Large intestine (tissue), 3 donors: ENCODE measurements at regions not wholly inside any gene's neighbourhood (a gene's known extent, or its start where the extent isn't known, plus 50 kb on each side); places are given as distances from the start of the nearest gene placed in this dataset.
"Not testable (repeated sequence)": the region's sequence is repeated elsewhere in the genome, so short reads cannot be mapped to it uniquely, and the experiment has no call there.

Source experiments
- DNase-seq, 2 donors: peaks; one replicate each; pipeline versions ENCODE4 v3.0.0 to v3.0.0-alpha.2; 2013
- H3K27ac ChIP-seq: one replicate; pipeline ENCODE4 v1.5.1; 2013; ENCODE audit warnings: low read length
- H3K27me3 ChIP-seq: 2 replicates; pipeline ENCODE4 v1.6.1; 2013; ENCODE audit warnings: low read length; ENCODE audit not compliant: control insufficient read depth, insufficient read depth
- H3K36me3 ChIP-seq: 2 replicates; pipeline ENCODE4 v1.6.1; 2013; ENCODE audit warnings: low read length; ENCODE audit not compliant: control insufficient read depth, insufficient read depth
- H3K4me1 ChIP-seq: one replicate; pipeline ENCODE4 v1.6.1; 2013; ENCODE audit warnings: low read length; ENCODE audit not compliant: control insufficient read depth, insufficient read depth
- H3K4me3 ChIP-seq: one replicate; pipeline ENCODE4 v1.5.1; 2013; ENCODE audit warnings: low read length
- H3K9me3 ChIP-seq: one replicate; pipeline ENCODE4 v1.6.1; 2013; ENCODE audit warnings: mild to moderate bottlenecking, low read depth, low read length, moderate library complexity; ENCODE audit not compliant: control insufficient read depth
- WGBS: methylation state at CpG from one replicate; pipeline ENCODE4 v1.1.5; 2013; ENCODE audit warnings: low lambda C conversion rate; ENCODE audit not compliant: insufficient coverage; 5-methylcytosine and 5-hydroxymethylcytosine counted together

DNA sequence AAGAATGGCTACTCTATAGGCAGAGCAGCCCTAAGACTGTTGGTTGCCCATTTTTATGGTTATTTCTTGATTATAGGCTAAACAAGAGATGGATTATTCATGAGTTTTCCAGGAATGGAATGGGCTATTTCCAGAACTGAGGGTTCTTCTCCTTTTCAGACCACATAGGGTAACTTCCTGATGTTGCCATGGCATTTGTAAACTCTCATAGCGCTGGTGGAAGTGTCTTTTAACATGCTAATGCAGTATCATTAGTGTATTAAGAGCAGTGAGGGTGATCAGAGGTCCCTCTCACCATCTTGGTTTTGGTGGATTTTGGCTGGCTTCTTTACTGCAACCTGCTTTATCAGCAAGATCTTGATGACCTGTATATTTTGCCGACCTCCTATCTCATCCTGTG lies 904.6 kb upstream of the FBXO33 start:
- WGBS = no CpG with 5 or more reads among the region's 2 CpGs
- no peak for DNase-seq
- Histone ChIP-seq H3K4me3 (no peak overlapping the region), H3K4me1 (no peaks in the 10 kb centered on the region), H3K27ac (no peak overlapping the region), H3K27me3 (no peaks in the 10 kb centered on the region), H3K9me3 (no peaks in the 10 kb centered on the region), H3K36me3 (no peaks in the 10 kb centered on the region)

GRCh38 chr14:40326519-40326918 lies 894.3 kb upstream of the FBXO33 start:
- H3K27ac ChIP-seq, H3K4me3 ChIP-seq, DNase-seq, H3K27me3 ChIP-seq, H3K4me1 ChIP-seq, H3K36me3 ChIP-seq, H3K9me3 ChIP-seq: not testable (repeated sequence)
- WGBS = no CpG with 5 or more reads among the region's 9 CpGs

GRCh38 chr14:40318211-40318719 lies 886.0 kb upstream of the FBXO33 start:
- no peaks in the 10 kb centered on the region for H3K9me3 ChIP-seq
- H3K4me1 ChIP-seq = no peaks in the 10 kb centered on the region
- no peaks in the 10 kb centered on the region for H3K27me3 ChIP-seq
- no peak overlapping the region for H3K4me3 ChIP-seq
- DNase-seq = no peak
- H3K27ac ChIP-seq = no peak overlapping the region
- H3K36me3 ChIP-seq = no peaks in the 10 kb centered on the region
- WGBS = no CpG with 5 or more reads among the region's 2 CpGs

DNA sequence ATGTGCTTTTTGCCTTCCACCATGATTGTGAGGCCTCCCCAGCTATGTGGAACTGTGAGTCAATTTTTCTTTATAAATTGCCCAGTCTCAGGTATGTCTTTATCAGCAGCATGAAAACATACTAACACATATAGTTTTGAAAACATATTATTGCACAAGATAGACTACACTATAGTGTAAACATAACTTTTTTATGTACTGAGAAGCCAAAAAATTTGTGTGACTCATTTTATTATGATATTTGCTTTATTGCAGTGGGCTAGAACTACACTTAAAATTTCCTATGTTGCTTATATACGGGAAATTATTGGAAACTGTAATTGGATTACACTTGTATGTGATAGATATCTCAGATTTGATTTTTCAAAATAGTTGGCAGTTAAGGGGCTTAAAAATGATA lies 885.5 kb upstream of the FBXO33 start:
- no peaks in the 10 kb centered on the region for H3K27me3 ChIP-seq
- WGBS = no CpG with 5 or more reads among the region's 1 CpG
- H3K36me3 ChIP-seq = no peaks in the 10 kb centered on the region
- no peaks in the 10 kb centered on the region for H3K4me1 ChIP-seq
- H3K9me3 ChIP-seq = no peaks in the 10 kb centered on the region
- no peak overlapping the region for H3K4me3 ChIP-seq
- no peak for DNase-seq
- no peak overlapping the region for H3K27ac ChIP-seq

DNA sequence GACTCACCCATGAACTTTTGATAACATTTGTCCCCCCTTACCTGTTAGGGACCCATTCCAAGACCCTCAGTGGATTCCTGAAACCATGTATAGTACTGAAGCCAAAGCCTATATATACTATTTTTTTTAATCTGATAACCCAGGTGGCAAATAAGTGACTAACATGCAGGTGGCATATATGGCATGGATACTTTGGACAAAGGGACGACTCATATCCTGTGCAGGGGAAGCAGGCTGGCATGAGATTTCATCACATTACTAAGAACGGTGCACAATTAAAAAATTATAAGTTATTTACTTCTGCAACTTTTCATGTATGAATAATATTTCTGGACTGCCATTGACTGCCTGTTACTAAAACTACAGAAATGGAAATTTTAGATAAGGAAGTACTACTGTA lies 880.1 kb upstream of the FBXO33 start:
- Histone ChIP-seq H3K36me3 (no peaks in the 10 kb centered on the region), H3K4me1 (no peaks in the 10 kb centered on the region), H3K27ac (no peak overlapping the region), H3K27me3 (no peaks in the 10 kb centered on the region), H3K9me3 (no peaks in the 10 kb centered on the region), H3K4me3 (no peak overlapping the region)
- WGBS = 86% methylated on average over 1 of the region's 2 CpGs
- DNase-seq = no peak

DNA sequence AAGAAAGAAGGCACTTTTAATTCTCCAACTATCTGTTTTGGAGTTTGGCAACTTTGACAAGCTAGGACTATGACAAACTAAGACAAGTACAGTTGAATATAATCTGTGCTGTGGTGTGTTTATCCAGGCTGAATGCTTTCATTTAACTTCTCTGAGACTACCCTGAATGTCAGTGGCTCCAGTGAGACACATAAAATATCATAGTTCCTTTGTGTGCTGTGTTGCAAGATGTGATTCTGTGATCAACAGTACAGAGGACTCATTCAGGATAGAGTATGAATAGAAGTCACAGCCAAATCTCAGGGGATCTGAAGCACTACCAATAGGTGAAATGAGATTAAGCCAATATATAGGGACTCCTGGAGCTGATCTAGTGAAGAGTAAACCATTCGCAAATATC lies 876.9 kb upstream of the FBXO33 start:
- Histone ChIP-seq H3K36me3 (no peaks in the 10 kb centered on the region), H3K27me3 (no peaks in the 10 kb centered on the region), H3K27ac (no peak overlapping the region), H3K4me1 (no peaks in the 10 kb centered on the region), H3K4me3 (no peak overlapping the region), H3K9me3 (no peaks in the 10 kb centered on the region)
- DNase-seq = no peak
- no CpG with 5 or more reads among the region's 1 CpG for WGBS

- Histone ChIP-seq H3K9me3 (no peaks in the 10 kb centered on the region), H3K4me1 (no peaks in the 10 kb centered on the region), H3K4me3 (no peak overlapping the region), H3K27me3 (no peaks in the 10 kb centered on the region), H3K27ac (no peak overlapping the region), H3K36me3 (no peaks in the 10 kb centered on the region)
- 100% methylated on average over 1 of the region's 3 CpGs for WGBS
- no peak for DNase-seq
These were observed 876.0 kb upstream of the FBXO33 start for GRCh38 chr14:40308240-40308639.

DNA sequence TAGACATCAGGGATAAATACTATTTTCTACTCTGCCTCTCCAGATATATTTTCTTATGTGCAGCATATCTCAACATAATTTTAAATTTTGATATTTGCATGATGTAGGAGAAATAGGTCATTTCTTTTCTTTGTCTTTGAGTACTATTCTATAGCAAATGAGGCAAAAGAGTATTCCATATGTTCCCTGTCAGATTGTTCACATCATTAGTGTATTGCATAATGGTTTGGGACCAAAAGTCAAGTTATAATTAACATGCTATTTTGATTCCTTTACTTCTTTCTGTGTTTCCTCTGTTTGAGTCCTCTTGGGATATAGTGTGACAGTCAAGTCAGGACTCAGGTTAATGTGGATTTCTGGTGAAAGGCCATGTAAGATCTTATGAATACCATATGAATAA lies 864.6 kb upstream of the FBXO33 start:
- DNase-seq = no peak
- Histone ChIP-seq H3K4me1 (no peaks in the 10 kb centered on the region), H3K27me3 (no peaks in the 10 kb centered on the region), H3K4me3 (no peak overlapping the region), H3K27ac (no peak overlapping the region), H3K36me3 (no peaks in the 10 kb centered on the region), H3K9me3 (no peaks in the 10 kb centered on the region)

DNA sequence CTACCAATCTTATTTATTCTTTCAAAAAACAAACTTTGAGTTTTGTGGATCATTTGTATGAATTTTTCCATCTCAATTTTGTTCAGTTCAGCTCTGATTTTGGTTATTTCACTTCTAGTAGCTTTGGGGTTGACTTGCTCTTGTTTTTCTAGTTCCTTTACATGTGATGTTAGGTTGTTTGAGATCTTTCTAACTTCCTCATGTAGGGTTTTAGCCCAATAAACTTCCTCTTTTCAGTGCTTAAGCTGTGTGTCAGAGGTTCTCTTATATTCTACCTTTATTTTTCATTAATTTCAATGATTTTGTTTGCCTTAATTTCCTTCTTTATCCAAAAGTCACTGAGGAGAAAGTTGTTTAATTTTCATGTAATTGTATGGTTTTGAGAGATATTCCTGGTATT lies 860.4 kb upstream of the FBXO33 start:
- Histone ChIP-seq H3K9me3 (no peaks in the 10 kb centered on the region), H3K4me3 (no peak overlapping the region), H3K4me1 (no peaks in the 10 kb centered on the region), H3K36me3 (no peaks in the 10 kb centered on the region), H3K27me3 (no peaks in the 10 kb centered on the region), H3K27ac (no peak overlapping the region)
- DNase-seq = no peak

- no peak overlapping the region for H3K27ac ChIP-seq
- H3K36me3 ChIP-seq = no peaks in the 10 kb centered on the region
- no peaks in the 10 kb centered on the region for H3K27me3 ChIP-seq
- H3K9me3 ChIP-seq = no peaks in the 10 kb centered on the region
- no peak for DNase-seq
- no peak overlapping the region for H3K4me3 ChIP-seq
- no peaks in the 10 kb centered on the region for H3K4me1 ChIP-seq
- WGBS = no CpG with 5 or more reads among the region's 1 CpG
These were observed 850.0 kb upstream of the FBXO33 start for GRCh38 chr14:40282196-40282595.

- no peaks in the 10 kb centered on the region for H3K9me3 ChIP-seq
- no peaks in the 10 kb centered on the region for H3K36me3 ChIP-seq
- no peak overlapping the region for H3K27ac ChIP-seq
- 80% methylated on average over 1 of the region's 4 CpGs for WGBS
- H3K4me3 ChIP-seq = no peak overlapping the region
- no peaks in the 10 kb centered on the region for H3K4me1 ChIP-seq
- no peaks in the 10 kb centered on the region for H3K27me3 ChIP-seq
- DNase-seq = no peak
These were observed 848.4 kb upstream of the FBXO33 start for GRCh38 chr14:40280652-40281051.
